IMR-90 (cell line): ENCODE measurements at regions not wholly inside any gene's neighbourhood (a gene's known extent, or its start where the extent isn't known, plus 50 kb on each side); places are given as distances from the start of the nearest gene placed in this dataset.

ENCODE experiments used
- ATAC-seq: fragments of 200-7000 bp; cut with Tn5 transposase; 2 replicates; pipeline ENCODE4 v1.9.1; 2020; ENCODE audit warnings: low read depth, mild to moderate bottlenecking, moderate library complexity
- BruUV-seq: library from RNA; stranded (reverse); fragments of 400-500 nt; replicated peaks from 2 replicates; lab custom pipeline; 2021; lab: Mats Ljungman, UMichigan
- CTCF ChIA-PET: fragments of 300-600 bp; formaldehyde crosslinking; extraction: SDS; loops from one replicate; lab custom pipeline; 2021; ENCODE audit warnings: antibody characterized with exemption; lab: Yijun Ruan, JAX
- POLR2A ChIA-PET: fragments of 300-600 bp; sonication (Branson Sonifier 250); formaldehyde crosslinking; loops from one replicate; lab custom pipeline; 2022; ENCODE audit warnings: antibody characterized with exemption; ENCODE audit not compliant: unreplicated experiment; lab: Charles Lee
- DNase-seq: peaks from one replicate; pipeline ENCODE4 v3.0.0; 2013
- H2AFZ ChIP-seq: replicated peaks from 2 replicates; pipeline ENCODE3; 2013; ENCODE audit warnings: low read length, mild to moderate bottlenecking; ENCODE audit not compliant: poor library complexity
- H2AK5ac ChIP-seq: 2 replicates; pipeline ENCODE4 v1.6.1; 2013; ENCODE audit warnings: low read depth, low read length, inconsistent platforms
- H2AK9ac ChIP-seq: replicated peaks from 2 replicates; pipeline ENCODE3; 2013; ENCODE audit warnings: mild to moderate bottlenecking, low read depth, low read length, moderate library complexity; ENCODE audit not compliant: poor library complexity
- H2BK120ac ChIP-seq: 2 replicates; pipeline ENCODE4 v1.6.1; 2013; ENCODE audit warnings: low read depth, low read length, inconsistent platforms
- H2BK15ac ChIP-seq: 3 replicates; pipeline ENCODE4 v1.6.1; 2013; ENCODE audit warnings: low read depth, low read length, inconsistent platforms
- H2BK20ac ChIP-seq: 2 replicates; pipeline ENCODE4 v1.6.1; 2013; ENCODE audit warnings: low read depth, mild to moderate bottlenecking, inconsistent platforms, low read length, moderate library complexity
- H2BK5ac ChIP-seq: 2 replicates; pipeline ENCODE4 v1.6.1; 2013; ENCODE audit warnings: mild to moderate bottlenecking, low read depth, low read length, inconsistent platforms; ENCODE audit not compliant: poor library complexity, severe bottlenecking
- H3K14ac ChIP-seq: replicated peaks from 2 replicates; pipeline ENCODE4 v1.6.1; 2013; ENCODE audit warnings: low read depth, low read length, inconsistent platforms
- H3K18ac ChIP-seq: 2 replicates; pipeline ENCODE4 v1.6.1; 2013; ENCODE audit warnings: low read depth, low read length, control low read depth
- H3K23ac ChIP-seq: 2 replicates; pipeline ENCODE4 v1.6.1; 2013; ENCODE audit warnings: low read depth, low read length, inconsistent platforms
- H3K27ac ChIP-seq: 2 replicates; pipeline ENCODE4 v1.5.1; 2013; ENCODE audit warnings: mild to moderate bottlenecking, control low read depth, low read length; ENCODE audit not compliant: insufficient read depth
- H3K27me3 ChIP-seq: 2 replicates; pipeline ENCODE4 v1.6.1; 2013; ENCODE audit warnings: low read length; ENCODE audit not compliant: control insufficient read depth, insufficient read depth
- H3K36me3 ChIP-seq: 2 replicates; pipeline ENCODE4 v1.6.1; 2013; ENCODE audit warnings: low read length, mixed read lengths; ENCODE audit not compliant: control insufficient read depth, insufficient read depth
- H3K4ac ChIP-seq: 2 replicates; pipeline ENCODE4 v1.6.1; 2013; ENCODE audit warnings: low read depth, low read length, inconsistent platforms
- H3K4me1 ChIP-seq: 2 replicates; pipeline ENCODE4 v1.6.1; 2013; ENCODE audit warnings: low read length, mixed read lengths; ENCODE audit not compliant: control insufficient read depth, insufficient read depth
- H3K4me2 ChIP-seq: 2 replicates; pipeline ENCODE4 v1.6.1; 2013; ENCODE audit warnings: low read depth, mild to moderate bottlenecking, control low read depth, low read length, moderate library complexity
- H3K4me3 ChIP-seq: 2 replicates; pipeline ENCODE4 v1.5.1; 2013; ENCODE audit warnings: low read depth, mild to moderate bottlenecking, control low read depth, low read length, moderate library complexity; ENCODE audit not compliant: insufficient read depth
- H3K56ac ChIP-seq: 2 replicates; pipeline ENCODE4 v1.6.1; 2013; ENCODE audit warnings: low read length, inconsistent platforms; ENCODE audit not compliant: insufficient read depth; ENCODE audit errors: extremely low read depth
- H3K79me1 ChIP-seq, 2 experiments: 2 replicates each; pipeline ENCODE4 v1.6.1; 2013; ENCODE audit warnings: low read length in 2 of 2, inconsistent platforms in 1 of 2, low read depth in 1 of 2
- H3K9ac ChIP-seq: 2 replicates; pipeline ENCODE4 v1.6.1; 2013; ENCODE audit warnings: low read depth, low read length, control low read depth
- H3K9me1 ChIP-seq: 2 replicates; pipeline ENCODE4 v1.6.1; 2013; ENCODE audit warnings: low read length, inconsistent platforms; ENCODE audit not compliant: insufficient read depth
- H3K9me3 ChIP-seq: 2 replicates; pipeline ENCODE4 v1.6.1; 2013; ENCODE audit warnings: low read length; ENCODE audit not compliant: control insufficient read depth, insufficient read depth
- H4K20me1 ChIP-seq: 2 replicates; pipeline ENCODE4 v1.6.1; 2013; ENCODE audit warnings: low read length, inconsistent platforms; ENCODE audit not compliant: insufficient read depth
- H4K5ac ChIP-seq: 2 replicates; pipeline ENCODE4 v1.6.1; 2013; ENCODE audit warnings: mild to moderate bottlenecking, low read depth, low read length, control low read depth
- H4K8ac ChIP-seq, 2 experiments: 2 replicates each; pipeline ENCODE4 v1.6.1; 2013; ENCODE audit warnings: low read depth in 2 of 2, low read length in 2 of 2, control low read depth in 1 of 2, inconsistent platforms in 1 of 2
- H4K91ac ChIP-seq: 2 replicates; pipeline ENCODE4 v1.6.1; 2013; ENCODE audit warnings: low read depth, low read length, inconsistent platforms; ENCODE audit not compliant: insufficient read depth
- CEBPB ChIP-seq: IDR thresholded peaks from 2 replicates; pipeline ENCODE4 v1.6.1; 2012; ENCODE audit warnings: low read depth, low read length, improper control_type of control experiment
- CTCF ChIP-seq: conservative IDR thresholded peaks from 2 replicates; pipeline ENCODE4 v1.5.1; 2012; ENCODE audit warnings: mild to moderate bottlenecking, low read depth, low read length, improper control_type of control experiment
- MAZ ChIP-seq: IDR thresholded peaks from 2 replicates; pipeline ENCODE4 v1.6.1; 2012; ENCODE audit warnings: low read depth, mild to moderate bottlenecking, low read length, improper control_type of control experiment, moderate library complexity, borderline replicate concordance
- POLR2A ChIP-seq: IDR thresholded peaks from 2 replicates; pipeline ENCODE4 v1.6.1; 2012; ENCODE audit warnings: mild to moderate bottlenecking, low read depth, low read length
- SMC3 ChIP-seq: fragments of 150-350 bp; IDR thresholded peaks from 2 replicates; pipeline ENCODE4 v1.6.1; 2016; ENCODE audit warnings: low read depth, mild to moderate bottlenecking, antibody characterized with exemption, low read length, moderate library complexity
- WGBS, 2 experiments: methylation state at CpG; one replicate each; pipeline versions ENCODE4 v1.1.5 to v1.1.7; 2013; ENCODE audit warnings: missing lambda C conversion rate in 2 of 2; ENCODE audit not compliant: insufficient read length in 1 of 2; ENCODE audit errors: extremely low coverage in 2 of 2; 5-methylcytosine and 5-hydroxymethylcytosine counted together
- dilution Hi-C: fragments of 300-500 bp; cut with HindIII; formaldehyde crosslinking; loops from one replicate; pipeline ENCODE4 v1.14.3; 2018; ENCODE audit warnings: low sequenced_read_pairs; ENCODE audit not compliant: unreplicated experiment
- in situ Hi-C: fragments of 300-500 bp; cut with MboI; formaldehyde crosslinking; loops from 3 replicates; pipeline ENCODE4 v1.14.3; 2019; ENCODE audit warnings: low sequenced_read_pairs, inconsistent platforms, mixed read lengths
- intact Hi-C: fragments of 100-400 bp; cut with micrococcal nuclease; formaldehyde crosslinking; loops from 2 replicates; pipeline ENCODE4 v1.10.0; 2022

GRCh38 chr4:143046906-143047305 lies 137.8 kb upstream of the USP38 start:
- no peak overlapping the region for H4K8ac ChIP-seq
- H2AK5ac ChIP-seq: no peak overlapping the region
- no peak overlapping the region for H3K56ac ChIP-seq
- H2BK120ac ChIP-seq: no peak overlapping the region
- H2AK9ac ChIP-seq: no peak overlapping the region
- no peak overlapping the region for H2BK5ac ChIP-seq
- ATAC-seq (no peak), DNase-seq (no peak)
- no peak overlapping the region for H4K5ac ChIP-seq
- WGBS, 2 experiments: 83% methylated on average over 1 of the region's 4 CpGs; no CpG with 5 or more reads in 1 of the 2 experiments
- POLR2A ChIA-PET: no interaction called here
- H3K4ac ChIP-seq: no peak overlapping the region
- no peak overlapping the region for H3K14ac ChIP-seq
- intact Hi-C loops: no loop called here
- H3K4me2 ChIP-seq: no peak overlapping the region
- H3K4me3 ChIP-seq: no peak overlapping the region
- no peak overlapping the region for H3K27ac ChIP-seq
- H4K20me1 ChIP-seq: no peaks in the 10 kb centered on the region
- in situ Hi-C loops: no loop called here
- H3K9me3 ChIP-seq: no peaks in the 10 kb centered on the region
- no peak overlapping the region for H2AFZ ChIP-seq
- H3K27me3 ChIP-seq: no peaks in the 10 kb centered on the region
- no TSS peak for BruUV-seq
- no peak overlapping the region for H2BK20ac ChIP-seq
- no peaks in the 10 kb centered on the region for H3K36me3 ChIP-seq
- no peaks in the 10 kb centered on the region for H3K79me1 ChIP-seq
- no peak overlapping the region for H2BK15ac ChIP-seq
- CTCF ChIA-PET: no interaction called here
- H3K4me1 ChIP-seq: no peaks in the 10 kb centered on the region
- H3K23ac ChIP-seq: no peak overlapping the region
- TF ChIP-seq CEBPB (no peak), MAZ (no peak), SMC3 (no peak), POLR2A (no peak), CTCF (no peak)
- H4K91ac ChIP-seq: no peak overlapping the region
- dilution Hi-C loops: no loop called here
- no peak overlapping the region for H3K18ac ChIP-seq
- no peaks in the 10 kb centered on the region for H3K9me1 ChIP-seq
- H3K9ac ChIP-seq: no peak overlapping the region
